Inflammatory macrophage treated with lipopolysaccharide for 1 hour (primary cell): ENCODE measurements at regions not wholly inside any gene's neighbourhood (a gene's known extent, or its start where the extent isn't known, plus 50 kb on each side); places are given as distances from the start of the nearest gene placed in this dataset.
"Not testable (repeated sequence)": the region's sequence is repeated elsewhere in the genome, so short reads cannot be mapped to it uniquely, and the experiment has no call there.

ENCODE experiments used
- DNase-seq, 2 donors: peaks; one replicate each; pipeline ENCODE4 v3.0.0-alpha.2; 2020 to 2022

GRCh38 chr1:90823686-90824085 lies 106.6 kb upstream of the BARHL2 start:
- no peak for DNase-seq

- no peak for DNase-seq
These were observed 104.8 kb upstream of the BARHL2 start for GRCh38 chr1:90821788-90822359.

- no peak for DNase-seq
These were observed 104.2 kb upstream of the BARHL2 start for GRCh38 chr1:90821152-90821787.

- DNase-seq, result no peak
These were observed 103.6 kb upstream of the BARHL2 start for GRCh38 chr1:90820745-90821144.

GRCh38 chr1:90817399-90817798 lies 100.3 kb upstream of the BARHL2 start:
- DNase-seq, result no peak

GRCh38 chr1:90812237-90812636 lies 95.1 kb upstream of the BARHL2 start:
- not testable (repeated sequence) for DNase-seq

GRCh38 chr1:90811444-90811950 lies 94.4 kb upstream of the BARHL2 start:
- DNase-seq, result not testable (repeated sequence)

- DNase-seq, result no peak
These were observed 93.6 kb upstream of the BARHL2 start for GRCh38 chr1:90810681-90811080.

GRCh38 chr1:90809996-90810395 lies 92.9 kb upstream of the BARHL2 start:
- DNase-seq, result no peak

GRCh38 chr1:90809093-90809492 lies 92.0 kb upstream of the BARHL2 start:
- no peak for DNase-seq

GRCh38 chr1:90807329-90807728 lies 90.2 kb upstream of the BARHL2 start:
- no peak for DNase-seq

GRCh38 chr1:90802622-90803021 lies 85.5 kb upstream of the BARHL2 start:
- no peak for DNase-seq

- no peak for DNase-seq
These were observed 83.1 kb upstream of the BARHL2 start for GRCh38 chr1:90800012-90800717.

- DNase-seq, result no peak
These were observed 82.2 kb upstream of the BARHL2 start for GRCh38 chr1:90799326-90799725.

GRCh38 chr1:90798883-90799282 lies 81.8 kb upstream of the BARHL2 start:
- DNase-seq, result no peak

- no peak for DNase-seq
These were observed 81.2 kb upstream of the BARHL2 start for GRCh38 chr1:90798344-90798743.

GRCh38 chr1:90795431-90795830 lies 78.3 kb upstream of the BARHL2 start:
- no peak for DNase-seq

GRCh38 chr1:90786709-90787108 lies 69.6 kb upstream of the BARHL2 start:
- no peak for DNase-seq

- DNase-seq, result no peak
These were observed 67.2 kb upstream of the BARHL2 start for GRCh38 chr1:90784186-90784847.

- DNase-seq, result no peak
These were observed 66.1 kb upstream of the BARHL2 start for GRCh38 chr1:90783181-90783580.

- no peak for DNase-seq
These were observed 64.9 kb upstream of the BARHL2 start for GRCh38 chr1:90782046-90782445.

GRCh38 chr1:90781534-90781933 lies 64.4 kb upstream of the BARHL2 start:
- no peak for DNase-seq

- DNase-seq, result no peak
These were observed 63.9 kb upstream of the BARHL2 start for GRCh38 chr1:90780981-90781380.

- DNase-seq, result no peak
These were observed 62.5 kb upstream of the BARHL2 start for GRCh38 chr1:90779573-90779972.
